GM12892 (cell line): ENCODE measurements at regions not wholly inside any gene's neighbourhood (a gene's known extent, or its start where the extent isn't known, plus 50 kb on each side); places are given as distances from the start of the nearest gene placed in this dataset.

ENCODE experiments used
- POLR2A ChIP-seq: IDR thresholded peaks from 2 replicates; pipeline ENCODE4 v1.6.1; 2011; ENCODE audit warnings: low read depth, low read length, control low read depth
- POLR2AphosphoS5 ChIP-seq: IDR thresholded peaks from 2 replicates; pipeline ENCODE4 v1.6.1; 2011; ENCODE audit warnings: low read depth, low read length, control low read depth

- TF ChIP-seq POLR2AphosphoS5 (no peak), POLR2A (no peak)
Observed at GRCh38 chr5:87886164-87886563, 382.5 kb downstream of the TMEM161B start.
